ENCODE measurements at regions not wholly inside any gene's neighbourhood (a gene's known extent, or its start where the extent isn't known, plus 50 kb on each side); places are given as distances from the start of the nearest gene placed in this dataset.
"Not testable (repeated sequence)": the region's sequence is repeated elsewhere in the genome, so short reads cannot be mapped to it uniquely, and the experiment has no call there.

GRCh38 chr17:19470530-19471261 lies 59.7 kb downstream of the RNF112 start:
- Mint-ChIP-seq H3K27me3 (peaks cover 4% of the 10 kb centered on the region), H3K4me1 (no peaks in the 10 kb centered on the region), H3K9me3 (ENCODE audit: low read depth) (no peaks in the 10 kb centered on the region), H3K4me3 (no peak overlapping the region), H3K27ac (no peak overlapping the region), H3K36me3 (no peaks in the 10 kb centered on the region)
- CTCF ChIA-PET, result interaction anchor here (2.9 kb wide), 1 partner anchor 107 kb away, joined by 11 read pairs; the partner anchor contains the start of gene B9D1
- ATAC-seq, result no peak
- DNase-seq, result no peak

- H3K4me1 Mint-ChIP-seq; DNase-seq; H3K4me3 Mint-ChIP-seq; ATAC-seq; H3K27me3 Mint-ChIP-seq; H3K9me3 Mint-ChIP-seq (ENCODE audit: low read depth); CTCF ChIA-PET; H3K27ac Mint-ChIP-seq; H3K36me3 Mint-ChIP-seq: not testable (repeated sequence)
Measured at GRCh38 chr17:19474405-19474804, 59.2 kb upstream of the SLC47A1 start.

- H3K4me3 Mint-ChIP-seq; H3K36me3 Mint-ChIP-seq; H3K9me3 Mint-ChIP-seq (ENCODE audit: low read depth); CTCF ChIA-PET; ATAC-seq; H3K4me1 Mint-ChIP-seq; H3K27ac Mint-ChIP-seq; DNase-seq: not testable (repeated sequence)
- H3K27me3 Mint-ChIP-seq, result peaks cover 11% of the 10 kb centered on the region
Measured at GRCh38 chr17:19475800-19476199, 57.9 kb upstream of the SLC47A1 start.

- Mint-ChIP-seq H3K4me3 (no peak overlapping the region), H3K27me3 (peaks cover 8% of the 10 kb centered on the region), H3K9me3 (ENCODE audit: low read depth) (no peaks in the 10 kb centered on the region), H3K36me3 (no peaks in the 10 kb centered on the region), H3K27ac (no peak overlapping the region), H3K4me1 (no peaks in the 10 kb centered on the region)
- DNase-seq, result no peak
- no peak for ATAC-seq
- CTCF ChIA-PET, result no interaction called here
Measured at GRCh38 chr17:19482576-19482975, 51.1 kb upstream of the SLC47A1 start.

Measured in activated CD8-positive, alpha-beta memory T cell treated with anti-CD3 and anti-CD28 coated beads, Interleukin-2, amount 10 ng/mL, durations not matched to agents 7 days and 5 days (primary cell).